Vagina (tissue), 2 donors: ENCODE measurements at regions not wholly inside any gene's neighbourhood (a gene's known extent, or its start where the extent isn't known, plus 50 kb on each side); places are given as distances from the start of the nearest gene placed in this dataset.

Source experiments
- DNase-seq, 2 donors: peaks; one replicate each; pipeline ENCODE4 v3.0.0-alpha.2; 2017; ENCODE audit errors: extremely low spot score in 2 of 2
- H3K27ac ChIP-seq: fragments of 200-600 bp; sonication (generic); one replicate; pipeline ENCODE4 v1.5.1; 2019
- H3K27me3 ChIP-seq: fragments of 200-600 bp; sonication (generic); one replicate; pipeline ENCODE4 v1.5.1; 2019
- H3K36me3 ChIP-seq, 2 donors: fragments of 200-600 bp; sonication (generic); one replicate each; pipeline ENCODE4 v1.5.1; 2017 to 2019
- H3K4me1 ChIP-seq: fragments of 200-600 bp; sonication (generic); one replicate; pipeline ENCODE4 v1.5.1; 2019
- H3K4me3 ChIP-seq, 2 donors: fragments of 200-600 bp; sonication (generic); 1 replicate in 1 of 2; 2 replicates in 1 of 2; pipeline ENCODE4 v1.5.1; 2016 to 2019
- H3K9me3 ChIP-seq: fragments of 200-600 bp; sonication (generic); one replicate; pipeline ENCODE4 v1.5.1; 2019
- POLR2A ChIP-seq, 2 donors: fragments of 450-650 bp; IDR thresholded peaks; one replicate each; pipeline ENCODE4 v1.6.1; 2017; ENCODE audit warnings: antibody characterized with exemption in 2 of 2, mild to moderate bottlenecking in 2 of 2, moderate library complexity in 2 of 2
- POLR2AphosphoS5 ChIP-seq, 2 donors: sonication (generic); formaldehyde crosslinking; IDR thresholded peaks; one replicate each; pipeline ENCODE4 v1.9.0; 2017; ENCODE audit warnings: antibody characterized with exemption in 2 of 2, mild to moderate bottlenecking in 2 of 2, low read depth in 1 of 2; ENCODE audit not compliant: insufficient read depth in 1 of 2
- intact Hi-C: fragments of 100-400 bp; cut with DNase I; formaldehyde crosslinking; loops from one replicate; pipeline ENCODE4 v1.15.1; 2023
- TF ChIP-seq, protein P1 (sequence below), 3 experiments: fragments of 450-650 bp in 2 of 3; fragments of 200-600 bp in 1 of 3; sonication (generic) in 1 of 3; IDR thresholded peaks; one replicate each; pipeline ENCODE4 v1.5.1; 2017 to 2019; ENCODE audit warnings: antibody characterized with exemption in 3 of 3, mild to moderate bottlenecking in 2 of 3, moderate library complexity in 2 of 3

DNA sequence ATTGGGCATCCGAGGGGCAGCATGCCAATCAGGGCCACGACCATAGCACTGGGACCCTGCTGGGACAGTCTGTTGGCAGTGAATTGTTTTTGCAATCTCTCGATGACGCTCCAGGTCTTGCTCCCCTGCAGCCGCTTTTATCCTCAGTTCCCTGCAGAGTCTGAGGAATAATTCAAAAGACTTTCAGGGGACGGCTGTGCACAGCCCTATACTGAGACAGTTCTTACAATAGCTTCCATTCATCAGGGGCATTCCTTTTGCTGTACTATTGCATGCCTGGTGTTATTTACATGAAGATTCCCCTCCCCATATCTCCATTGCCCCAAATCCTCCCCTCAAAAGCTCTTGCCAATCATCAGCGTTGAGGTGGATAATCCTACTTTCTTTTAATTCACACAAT is 163.3 kb upstream of the WWC1 start:
- Histone ChIP-seq H3K4me1 (no peaks in the 10 kb centered on the region), H3K27ac (no peak overlapping the region), H3K36me3 (no peaks in the 10 kb centered on the region), H3K4me3 (no peak overlapping the region), H3K27me3 (no peaks in the 10 kb centered on the region), H3K9me3 (no peaks in the 10 kb centered on the region)
- intact Hi-C loops: no loop called here
- no peak for DNase-seq
- TF ChIP-seq POLR2A (IDR thresholded peaks at IDR 0.05): no peak
- TF ChIP-seq, protein P1, sequence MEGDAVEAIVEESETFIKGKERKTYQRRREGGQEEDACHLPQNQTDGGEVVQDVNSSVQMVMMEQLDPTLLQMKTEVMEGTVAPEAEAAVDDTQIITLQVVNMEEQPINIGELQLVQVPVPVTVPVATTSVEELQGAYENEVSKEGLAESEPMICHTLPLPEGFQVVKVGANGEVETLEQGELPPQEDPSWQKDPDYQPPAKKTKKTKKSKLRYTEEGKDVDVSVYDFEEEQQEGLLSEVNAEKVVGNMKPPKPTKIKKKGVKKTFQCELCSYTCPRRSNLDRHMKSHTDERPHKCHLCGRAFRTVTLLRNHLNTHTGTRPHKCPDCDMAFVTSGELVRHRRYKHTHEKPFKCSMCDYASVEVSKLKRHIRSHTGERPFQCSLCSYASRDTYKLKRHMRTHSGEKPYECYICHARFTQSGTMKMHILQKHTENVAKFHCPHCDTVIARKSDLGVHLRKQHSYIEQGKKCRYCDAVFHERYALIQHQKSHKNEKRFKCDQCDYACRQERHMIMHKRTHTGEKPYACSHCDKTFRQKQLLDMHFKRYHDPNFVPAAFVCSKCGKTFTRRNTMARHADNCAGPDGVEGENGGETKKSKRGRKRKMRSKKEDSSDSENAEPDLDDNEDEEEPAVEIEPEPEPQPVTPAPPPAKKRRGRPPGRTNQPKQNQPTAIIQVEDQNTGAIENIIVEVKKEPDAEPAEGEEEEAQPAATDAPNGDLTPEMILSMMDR (IDR thresholded peaks at IDR 0.05): no peak
- TF ChIP-seq POLR2AphosphoS5 (IDR thresholded peaks at IDR 0.05; ENCODE audit: insufficient read depth in 1 of 2, low read depth in 1 of 2): no peak

DNA sequence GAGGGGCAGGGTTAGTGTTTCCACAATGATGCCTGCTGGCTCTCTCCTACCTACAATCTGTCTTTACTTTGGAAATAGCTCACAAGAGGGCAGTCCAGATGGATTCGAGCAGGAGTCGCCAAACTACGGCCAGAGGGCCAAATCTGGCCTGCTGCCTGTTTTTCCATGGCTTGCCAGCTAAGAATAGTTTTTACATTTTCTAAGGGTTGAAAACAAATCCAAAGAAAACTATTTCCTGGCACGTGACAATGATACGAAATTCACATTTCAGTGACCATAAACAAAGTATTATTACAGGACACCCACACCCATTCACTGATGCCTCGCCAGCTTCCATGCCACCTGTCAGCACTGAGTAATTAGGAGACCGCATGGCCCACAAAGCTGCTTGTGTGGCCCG is 162.9 kb upstream of the WWC1 start:
- no peak for DNase-seq
- H3K4me3 ChIP-seq: no peak overlapping the region
- no peaks in the 10 kb centered on the region for H3K36me3 ChIP-seq
- H3K9me3 ChIP-seq: no peaks in the 10 kb centered on the region
- no peaks in the 10 kb centered on the region for H3K4me1 ChIP-seq
- TF ChIP-seq, protein P1 (IDR thresholded peaks at IDR 0.05): no peak
- TF ChIP-seq POLR2AphosphoS5 (IDR thresholded peaks at IDR 0.05; ENCODE audit: insufficient read depth in 1 of 2, low read depth in 1 of 2) (no peak), POLR2A (IDR thresholded peaks at IDR 0.05) (no peak)
- no peak overlapping the region for H3K27ac ChIP-seq
- intact Hi-C loops: no loop called here
- no peaks in the 10 kb centered on the region for H3K27me3 ChIP-seq

DNA sequence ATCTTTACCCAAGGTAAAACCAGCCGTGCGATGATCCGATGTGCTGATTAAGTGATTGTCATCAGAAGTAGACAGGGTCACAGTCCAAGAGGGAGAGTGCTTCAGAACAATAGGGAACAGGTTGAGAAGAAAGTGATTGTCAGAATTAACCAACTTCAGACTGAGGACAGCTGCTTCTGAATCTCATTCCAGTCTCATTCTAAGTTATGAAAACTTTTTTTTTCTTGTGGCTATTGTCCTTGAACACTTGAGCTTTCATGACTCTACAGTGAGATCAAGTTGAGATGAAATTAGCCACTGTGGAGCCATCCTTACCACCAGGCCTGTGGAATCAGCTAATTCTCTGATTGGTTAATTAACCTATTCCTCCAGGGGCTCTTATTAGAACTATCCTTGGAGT is 159.9 kb upstream of the WWC1 start:
- Histone ChIP-seq H3K27me3 (no peaks in the 10 kb centered on the region), H3K27ac (no peak overlapping the region), H3K4me3 (no peak overlapping the region), H3K4me1 (no peaks in the 10 kb centered on the region), H3K9me3 (no peaks in the 10 kb centered on the region), H3K36me3 (no peaks in the 10 kb centered on the region)
- DNase-seq: no peak
- intact Hi-C loops: no loop called here
- TF ChIP-seq POLR2A (IDR thresholded peaks at IDR 0.05): no peak
- TF ChIP-seq, protein P1 (IDR thresholded peaks at IDR 0.05): no peak
- no peak for TF ChIP-seq POLR2AphosphoS5 (IDR thresholded peaks at IDR 0.05; ENCODE audit: insufficient read depth in 1 of 2, low read depth in 1 of 2)

DNA sequence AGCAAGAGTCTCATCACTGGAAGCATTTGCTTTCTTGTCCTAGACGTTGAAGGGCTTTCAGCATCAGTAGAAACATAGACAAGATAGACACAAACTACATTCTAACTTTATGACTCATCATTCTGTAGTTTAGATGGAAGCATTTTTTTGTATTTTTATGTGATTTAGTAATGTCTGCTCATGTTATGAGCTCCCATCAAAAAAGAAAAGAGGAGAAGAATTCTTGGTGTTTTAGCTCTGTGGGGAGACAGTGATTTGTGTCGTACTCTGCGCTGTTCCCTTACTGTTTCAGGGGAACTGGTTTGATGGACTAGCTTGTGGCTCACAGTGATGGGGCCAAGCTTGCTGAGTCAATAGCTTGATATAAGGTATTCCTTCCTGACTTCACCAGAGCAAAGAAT is 159.2 kb upstream of the WWC1 start:
- H3K9me3 ChIP-seq: no peaks in the 10 kb centered on the region
- no peaks in the 10 kb centered on the region for H3K4me1 ChIP-seq
- H3K36me3 ChIP-seq: no peaks in the 10 kb centered on the region
- DNase-seq: no peak
- TF ChIP-seq POLR2AphosphoS5 (IDR thresholded peaks at IDR 0.05; ENCODE audit: insufficient read depth in 1 of 2, low read depth in 1 of 2) (no peak), POLR2A (IDR thresholded peaks at IDR 0.05) (no peak)
- TF ChIP-seq, protein P1 (IDR thresholded peaks at IDR 0.05): no peak
- no peak overlapping the region for H3K27ac ChIP-seq
- no peak overlapping the region for H3K4me3 ChIP-seq
- intact Hi-C loops: no loop called here
- no peaks in the 10 kb centered on the region for H3K27me3 ChIP-seq

DNA sequence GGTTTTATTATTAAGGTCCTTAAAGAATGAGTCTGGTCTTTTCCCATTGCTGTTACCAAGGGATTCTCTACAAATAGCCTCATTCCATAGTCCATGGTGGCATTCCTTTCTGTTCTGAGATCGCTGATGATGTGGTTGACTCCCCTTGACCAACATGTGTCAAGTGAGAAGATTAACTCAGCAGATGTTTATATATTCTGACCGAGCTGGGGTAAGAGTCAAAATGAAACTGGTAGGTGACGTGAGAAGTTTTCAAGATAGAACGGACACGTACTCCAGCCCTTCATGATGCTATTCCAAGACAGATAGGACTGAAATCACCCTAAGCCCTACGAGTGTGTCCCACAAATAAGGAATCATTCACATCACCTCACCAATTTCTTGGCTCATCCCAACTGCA is 155.5 kb upstream of the WWC1 start:
- Histone ChIP-seq H3K4me3 (no peak overlapping the region), H3K9me3 (no peaks in the 10 kb centered on the region), H3K27me3 (no peaks in the 10 kb centered on the region), H3K27ac (no peak overlapping the region), H3K36me3 (no peaks in the 10 kb centered on the region), H3K4me1 (no peaks in the 10 kb centered on the region)
- intact Hi-C loops: no loop called here
- TF ChIP-seq POLR2A (IDR thresholded peaks at IDR 0.05) (no peak), POLR2AphosphoS5 (IDR thresholded peaks at IDR 0.05; ENCODE audit: insufficient read depth in 1 of 2, low read depth in 1 of 2) (no peak)
- TF ChIP-seq, protein P1 (IDR thresholded peaks at IDR 0.05): no peak
- DNase-seq: no peak
